SK-N-MC (cell line): ENCODE measurements at regions not wholly inside any gene's neighbourhood (a gene's known extent, or its start where the extent isn't known, plus 50 kb on each side); places are given as distances from the start of the nearest gene placed in this dataset.

Experiments
- EZH2 ChIP-seq: fragments of 200-600 bp; sonication (generic); IDR thresholded peaks from one replicate; pipeline ENCODE4 v1.6.1; 2017; ENCODE audit warnings: antibody characterized with exemption
- POLR2AphosphoS5 ChIP-seq: IDR thresholded peaks from 2 replicates; pipeline ENCODE4 v1.6.1; 2012; ENCODE audit warnings: mild to moderate bottlenecking, low read depth, low read length, borderline replicate concordance

DNA sequence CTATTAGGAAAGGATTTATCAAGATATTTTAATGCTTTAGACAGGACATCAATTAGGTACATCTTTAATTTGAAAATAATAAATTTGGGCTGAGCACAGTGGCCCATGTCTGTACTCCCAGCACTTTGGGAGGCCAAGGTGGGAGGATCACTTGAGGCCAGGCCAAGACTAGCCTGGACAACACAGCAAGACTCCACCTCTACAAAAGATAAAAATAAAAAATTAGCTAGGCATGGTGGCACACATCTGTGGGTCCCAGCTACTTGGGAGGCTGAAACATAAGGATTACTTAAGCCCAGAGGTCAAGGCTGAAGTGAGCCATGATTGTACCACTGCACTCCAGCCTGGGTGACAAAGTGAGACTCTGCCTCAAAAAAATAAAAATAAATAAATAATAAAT lies 59.6 kb upstream of the IRF2 start:
- TF ChIP-seq EZH2 (no peak), POLR2AphosphoS5 (no peak)
